ENCODE measurements at regions not wholly inside any gene's neighbourhood (a gene's known extent, or its start where the extent isn't known, plus 50 kb on each side); places are given as distances from the start of the nearest gene placed in this dataset.

DNA sequence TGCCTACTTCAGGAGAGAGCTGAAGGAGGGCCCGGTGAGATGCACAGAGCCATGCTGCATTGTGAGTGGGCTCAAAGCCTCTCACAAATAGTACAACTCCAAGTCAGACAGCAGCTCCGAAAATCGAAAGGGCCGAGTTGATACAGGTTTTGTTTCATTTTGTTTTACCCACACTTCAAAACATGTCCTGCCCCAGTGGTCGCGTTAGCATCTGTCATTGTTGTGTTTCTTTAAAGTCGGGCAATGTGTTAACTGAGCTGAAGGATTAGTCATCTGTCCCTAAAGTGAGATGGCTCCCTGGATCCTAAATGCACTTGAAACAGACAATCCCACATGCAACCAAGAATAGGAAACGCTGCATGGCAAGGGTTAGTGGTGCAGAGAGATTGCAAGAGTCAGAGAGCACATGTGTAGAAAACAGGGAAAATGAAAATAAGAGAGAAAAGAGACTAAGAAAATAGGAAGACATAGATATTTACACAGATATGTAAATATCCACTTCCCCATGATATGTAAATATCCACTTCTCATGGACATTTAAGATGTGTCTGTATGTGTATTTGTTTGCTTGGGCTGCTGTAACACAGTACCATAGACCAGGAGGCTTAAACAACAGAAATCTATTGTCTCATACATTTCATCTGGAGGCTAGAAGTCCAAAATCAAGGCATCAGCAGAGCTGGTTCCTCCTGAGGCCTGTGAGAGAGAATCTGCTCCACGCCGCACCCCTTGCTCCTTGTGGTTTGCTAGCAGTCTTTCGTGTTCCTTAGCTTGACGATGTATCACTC is 131.4 kb upstream of the RAB4A start:
- Mint-ChIP-seq H3K4me1 (peaks cover 39% of the 10 kb centered on the region), H3K36me3 (ENCODE audit: low read depth) (peaks cover 1% of the 10 kb centered on the region), H3K27me3 (no peaks in the 10 kb centered on the region), H3K9me3 (peaks cover 13% of the 10 kb centered on the region), H3K4me3 (peak overlapping the region; percentile 51), H3K27ac (peak overlapping the region; percentile 57)
- ChIA-PET POLR2A (no interaction called here), CTCF (no interaction called here)
- intact Hi-C loops (cut with micrococcal nuclease), result no loop called here
- TF ChIP-seq, protein P1, sequence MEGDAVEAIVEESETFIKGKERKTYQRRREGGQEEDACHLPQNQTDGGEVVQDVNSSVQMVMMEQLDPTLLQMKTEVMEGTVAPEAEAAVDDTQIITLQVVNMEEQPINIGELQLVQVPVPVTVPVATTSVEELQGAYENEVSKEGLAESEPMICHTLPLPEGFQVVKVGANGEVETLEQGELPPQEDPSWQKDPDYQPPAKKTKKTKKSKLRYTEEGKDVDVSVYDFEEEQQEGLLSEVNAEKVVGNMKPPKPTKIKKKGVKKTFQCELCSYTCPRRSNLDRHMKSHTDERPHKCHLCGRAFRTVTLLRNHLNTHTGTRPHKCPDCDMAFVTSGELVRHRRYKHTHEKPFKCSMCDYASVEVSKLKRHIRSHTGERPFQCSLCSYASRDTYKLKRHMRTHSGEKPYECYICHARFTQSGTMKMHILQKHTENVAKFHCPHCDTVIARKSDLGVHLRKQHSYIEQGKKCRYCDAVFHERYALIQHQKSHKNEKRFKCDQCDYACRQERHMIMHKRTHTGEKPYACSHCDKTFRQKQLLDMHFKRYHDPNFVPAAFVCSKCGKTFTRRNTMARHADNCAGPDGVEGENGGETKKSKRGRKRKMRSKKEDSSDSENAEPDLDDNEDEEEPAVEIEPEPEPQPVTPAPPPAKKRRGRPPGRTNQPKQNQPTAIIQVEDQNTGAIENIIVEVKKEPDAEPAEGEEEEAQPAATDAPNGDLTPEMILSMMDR (IDR thresholded peaks at IDR 0.05), result no peak
- ATAC-seq (ENCODE audit: low read depth) (no peak), DNase-seq (no peak)

GRCh38 chr1:229140119-229140396 is 130.9 kb upstream of the RAB4A start:
- POLR2A ChIA-PET, result no interaction called here
- CTCF ChIA-PET, result no interaction called here

GRCh38 chr1:229141271-229141670 is 129.6 kb upstream of the RAB4A start:
- ChIA-PET CTCF (no interaction called here), POLR2A (no interaction called here)
- Mint-ChIP-seq H3K4me1 (peaks cover 38% of the 10 kb centered on the region), H3K4me3 (no peak overlapping the region), H3K27me3 (peaks cover 4% of the 10 kb centered on the region), H3K9me3 (peaks cover 2% of the 10 kb centered on the region), H3K27ac (no peak overlapping the region), H3K36me3 (ENCODE audit: low read depth) (no peaks in the 10 kb centered on the region)
- intact Hi-C loops (cut with micrococcal nuclease), result no loop called here
- ATAC-seq (ENCODE audit: low read depth), result no peak
- no peak for DNase-seq
- TF ChIP-seq, protein P1 (IDR thresholded peaks at IDR 0.05), result no peak

More at GRCh38 chr1:229140119-229140396, 130.9 kb upstream of the RAB4A start:
- intact Hi-C loops (cut with micrococcal nuclease), result no loop called here
- DNase-seq (no peak), ATAC-seq (ENCODE audit: low read depth) (no peak)
- Mint-ChIP-seq H3K27ac (no peak overlapping the region), H3K4me1 (peaks cover 39% of the 10 kb centered on the region), H3K36me3 (ENCODE audit: low read depth) (peaks cover 1% of the 10 kb centered on the region), H3K9me3 (peaks cover 11% of the 10 kb centered on the region), H3K27me3 (no peaks in the 10 kb centered on the region), H3K4me3 (no peak overlapping the region)
- TF ChIP-seq, protein P1 (IDR thresholded peaks at IDR 0.05), result no peak

DNA sequence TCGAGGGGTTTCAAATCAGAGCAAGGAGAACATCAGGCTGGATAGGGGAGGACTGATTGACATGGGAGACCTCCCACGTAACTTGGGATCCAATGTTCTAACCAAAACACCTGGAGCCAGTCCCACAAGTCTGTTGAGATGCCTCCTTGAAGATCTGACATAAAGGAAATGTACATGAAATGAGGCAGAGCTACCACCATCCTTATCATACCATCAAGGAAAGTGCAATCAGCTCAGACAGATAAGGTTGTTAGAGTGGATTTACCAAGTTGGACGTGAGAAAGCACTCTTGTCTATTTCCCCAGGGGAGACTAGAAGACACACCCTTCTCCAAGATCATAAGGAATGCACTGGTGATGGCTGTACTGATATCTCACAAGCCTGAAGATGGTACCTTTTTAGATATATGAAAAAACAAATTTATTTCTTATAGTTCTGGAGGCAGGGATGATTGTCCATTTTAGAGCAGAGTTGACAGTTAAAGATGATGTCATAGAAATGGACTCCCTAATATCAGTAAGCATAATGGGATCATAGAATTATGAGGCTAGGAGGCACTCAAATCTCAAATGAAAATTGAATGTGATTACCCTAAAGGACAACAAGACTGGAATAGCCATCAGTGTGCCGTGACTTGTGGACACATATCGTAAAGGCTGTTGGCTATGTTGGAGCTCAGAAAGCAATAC is 129.1 kb upstream of the RAB4A start:
- H3K36me3 Mint-ChIP-seq (ENCODE audit: low read depth), result no peaks in the 10 kb centered on the region
- peaks cover 33% of the 10 kb centered on the region for H3K4me1 Mint-ChIP-seq

GRCh38 chr1:229142471-229142870 is 128.4 kb upstream of the RAB4A start:
- ATAC-seq (ENCODE audit: low read depth), result no peak
- Mint-ChIP-seq H3K36me3 (ENCODE audit: low read depth) (no peaks in the 10 kb centered on the region), H3K9me3 (no peaks in the 10 kb centered on the region), H3K27me3 (peaks cover 14% of the 10 kb centered on the region), H3K27ac (no peak overlapping the region), H3K4me1 (peaks cover 26% of the 10 kb centered on the region), H3K4me3 (no peak overlapping the region)
- no peak for DNase-seq
- CTCF ChIA-PET, result no interaction called here
- intact Hi-C loops (cut with micrococcal nuclease), result no loop called here
- TF ChIP-seq, protein P1 (IDR thresholded peaks at IDR 0.05), result no peak
- POLR2A ChIA-PET, result no interaction called here

More for the DNA sequence above, 129.1 kb upstream of the RAB4A start:
- TF ChIP-seq, protein P1 (IDR thresholded peaks at IDR 0.05), result no peak
- Mint-ChIP-seq H3K9me3 (no peaks in the 10 kb centered on the region), H3K4me3 (no peak overlapping the region), H3K27me3 (peaks cover 9% of the 10 kb centered on the region), H3K27ac (no peak overlapping the region)
- POLR2A ChIA-PET, result no interaction called here
- intact Hi-C loops (cut with micrococcal nuclease), result no loop called here
- CTCF ChIA-PET, result no interaction called here
- no peak for DNase-seq
- no peak for ATAC-seq (ENCODE audit: low read depth)

Measured in activated B cell treated with CpG ODN at 0.5 μM for 24 hours (primary cell).